CD4-positive, alpha-beta memory T cell (primary cell): ENCODE measurements at regions not wholly inside any gene's neighbourhood (a gene's known extent, or its start where the extent isn't known, plus 50 kb on each side); places are given as distances from the start of the nearest gene placed in this dataset.
A peak's percentile ranks its signal among the peaks of the same experiment; 100 is the strongest.

Experiments used
- CTCF ChIA-PET: fragments of 350-600 bp; sonication (Branson Sonifier 250); formaldehyde crosslinking; loops from one replicate; lab custom pipeline; 2021; ENCODE audit warnings: inconsistent platforms; ENCODE audit not compliant: partially characterized antibody; lab: Charles Lee
- POLR2A ChIA-PET: fragments of 350-600 bp; sonication (Branson Sonifier 250); formaldehyde crosslinking; loops from one replicate; lab custom pipeline; 2021; ENCODE audit not compliant: partially characterized antibody; lab: Charles Lee
- DNase-seq, 5 donors: peaks; one replicate each; pipeline versions ENCODE4 v3.0.0 to v3.0.0-alpha.2; 2020 to 2022; ENCODE audit warnings: mixed read lengths in 1 of 5
- H3K27ac ChIP-seq: one replicate; pipeline ENCODE4 v1.7.0; 2013; ENCODE audit warnings: low read depth, low read length
- H3K27me3 ChIP-seq: 2 replicates; pipeline ENCODE4 v1.7.0; 2013; ENCODE audit warnings: mild to moderate bottlenecking, low read length, moderate library complexity; ENCODE audit not compliant: insufficient read depth
- H3K36me3 ChIP-seq: 2 replicates; pipeline ENCODE4 v1.7.0; 2013; ENCODE audit warnings: mild to moderate bottlenecking, low read length, moderate library complexity; ENCODE audit not compliant: insufficient read depth
- H3K4me1 ChIP-seq: 2 replicates; pipeline ENCODE4 v1.7.0; 2013; ENCODE audit warnings: mild to moderate bottlenecking, low read length, moderate library complexity; ENCODE audit not compliant: insufficient read depth
- H3K4me3 ChIP-seq, 2 donors: one replicate each; pipeline ENCODE4 v1.7.0; 2013; ENCODE audit warnings: low read length in 2 of 2, mild to moderate bottlenecking in 1 of 2
- H3K9me3 ChIP-seq, 2 donors: one replicate each; pipeline ENCODE4 v1.7.0; 2013; ENCODE audit warnings: low read length in 2 of 2, control low read depth in 1 of 2; ENCODE audit not compliant: control insufficient read depth in 1 of 2
- H3K27ac Mint-ChIP-seq, 7 donors: one replicate each; pipeline ENCODE4 v1.8.0; 2020 to 2021; ENCODE audit warnings: mixed read lengths in 7 of 7, mild to moderate bottlenecking in 6 of 7, inconsistent platforms in 3 of 7, moderate library complexity in 3 of 7
- H3K27me3 Mint-ChIP-seq, 2 donors: one replicate each; pipeline ENCODE4 v1.8.0; 2020 to 2021; ENCODE audit warnings: mixed read lengths in 2 of 2
- H3K36me3 Mint-ChIP-seq, 2 donors: one replicate each; pipeline ENCODE4 v1.8.0; 2020 to 2021; ENCODE audit warnings: mixed read lengths in 2 of 2, inconsistent platforms in 1 of 2, mild to moderate bottlenecking in 1 of 2
- H3K4me1 Mint-ChIP-seq, 4 donors: one replicate each; pipeline ENCODE4 v1.8.0; 2020 to 2021; ENCODE audit warnings: mixed read lengths in 4 of 4, mild to moderate bottlenecking in 1 of 4
- H3K4me3 Mint-ChIP-seq, 8 donors: one replicate each; pipeline ENCODE4 v1.8.0; 2020 to 2021; ENCODE audit warnings: mixed read lengths in 8 of 8, mild to moderate bottlenecking in 7 of 8, moderate library complexity in 6 of 8, inconsistent platforms in 3 of 8
- H3K9me3 Mint-ChIP-seq, 8 donors: one replicate each; pipeline ENCODE4 v1.8.0; 2020 to 2021; ENCODE audit warnings: mixed read lengths in 8 of 8, mild to moderate bottlenecking in 5 of 8, inconsistent platforms in 3 of 8, moderate library complexity in 1 of 8
- intact Hi-C: fragments of 100-400 bp; cut with micrococcal nuclease; formaldehyde crosslinking; loops from one replicate; pipeline ENCODE4 v1.15.1; 2023

- Histone ChIP-seq H3K36me3 (no peaks in the 10 kb centered on the region), H3K27ac (no peak overlapping the region), H3K4me3 (no peak overlapping the region), H3K9me3 (no peaks in the 10 kb centered on the region), H3K27me3 (no peaks in the 10 kb centered on the region), H3K4me1 (peaks cover 7% of the 10 kb centered on the region)
- Mint-ChIP-seq H3K36me3 (peaks cover 3 to 18% of the 10 kb centered on the region in 2 donors), H3K27ac (peak overlapping the region in 1 of 7 donors; percentile 16), H3K27me3 (no peaks in the 10 kb centered on the region), H3K4me1 (peaks cover 11 to 15% (median 13%) of the 10 kb centered on the region in 4 donors), H3K4me3 (no peak overlapping the region), H3K9me3 (peaks cover 2 to 37% (median 23%) of the 10 kb centered on the region in 8 donors)
- POLR2A ChIA-PET: no interaction called here
- intact Hi-C loops: no loop called here
- no peak for DNase-seq
- CTCF ChIA-PET: no interaction called here
These were observed 217.0 kb downstream of the BCL11B start for GRCh38 chr14:99055019-99055418.

- intact Hi-C loops: no loop called here
- Histone ChIP-seq H3K27me3 (no peaks in the 10 kb centered on the region), H3K4me1 (peaks cover 7% of the 10 kb centered on the region), H3K27ac (no peak overlapping the region), H3K9me3 (no peaks in the 10 kb centered on the region), H3K36me3 (no peaks in the 10 kb centered on the region), H3K4me3 (no peak overlapping the region)
- Mint-ChIP-seq H3K4me1 (peaks cover 8 to 14% (median 11%) of the 10 kb centered on the region in 4 donors), H3K36me3 (peaks cover 3 to 18% of the 10 kb centered on the region in 2 donors), H3K4me3 (peak overlapping the region in 4 of 8 donors; percentile 16 to 29 (median 17)), H3K27me3 (no peaks in the 10 kb centered on the region), H3K27ac (peak overlapping the region in 6 of 7 donors; percentile 17 to 76 (median 48)), H3K9me3 (peaks cover 0 to 30% (median 20%) of the 10 kb centered on the region in 8 donors)
- ChIA-PET CTCF (no interaction called here), POLR2A (no interaction called here)
- peak; percentile 26 to 49 (median 44) for DNase-seq
These were observed 216.2 kb downstream of the BCL11B start for GRCh38 chr14:99055816-99056215.

- Histone ChIP-seq H3K9me3 (no peaks in the 10 kb centered on the region), H3K4me1 (peaks cover 7% of the 10 kb centered on the region), H3K27ac (no peak overlapping the region), H3K36me3 (no peaks in the 10 kb centered on the region), H3K27me3 (no peaks in the 10 kb centered on the region), H3K4me3 (no peak overlapping the region)
- Mint-ChIP-seq H3K4me3 (no peak overlapping the region), H3K36me3 (peaks cover 1 to 9% of the 10 kb centered on the region in 2 donors), H3K9me3 (peaks cover 0 to 14% (median 8%) of the 10 kb centered on the region in 8 donors), H3K4me1 (peaks cover 8 to 14% (median 11%) of the 10 kb centered on the region in 4 donors), H3K27me3 (no peaks in the 10 kb centered on the region), H3K27ac (no peak overlapping the region)
- CTCF ChIA-PET: no interaction called here
- intact Hi-C loops: no loop called here
- DNase-seq: no peak
- POLR2A ChIA-PET: no interaction called here
These were observed 214.4 kb downstream of the BCL11B start for GRCh38 chr14:99057576-99058083.

- intact Hi-C loops: no loop called here
- CTCF ChIA-PET: no interaction called here
- DNase-seq: no peak
- POLR2A ChIA-PET: interaction anchor here (0.8 kb wide), 1 partner anchor 1234 kb away, joined by 3 read pairs; no protein-coding TSS in a partner anchor
- Histone ChIP-seq H3K9me3 (no peaks in the 10 kb centered on the region), H3K4me1 (peaks cover 7% of the 10 kb centered on the region), H3K36me3 (no peaks in the 10 kb centered on the region), H3K4me3 (no peak overlapping the region), H3K27me3 (no peaks in the 10 kb centered on the region), H3K27ac (no peak overlapping the region)
- H3K36me3 Mint-ChIP-seq: peaks cover 1 to 3% of the 10 kb centered on the region in 2 donors
- H3K9me3 Mint-ChIP-seq: peaks cover 0 to 7% (median 4%) of the 10 kb centered on the region in 8 donors
- no peak overlapping the region for H3K4me3 Mint-ChIP-seq
- peaks cover 8 to 14% (median 11%) of the 10 kb centered on the region in 4 donors for H3K4me1 Mint-ChIP-seq
- no peaks in the 10 kb centered on the region for H3K27me3 Mint-ChIP-seq
- peak overlapping the region in 1 of 7 donors; percentile 43 for H3K27ac Mint-ChIP-seq
These were observed 213.5 kb downstream of the BCL11B start for GRCh38 chr14:99058542-99058941.

- H3K4me1 ChIP-seq: no peaks in the 10 kb centered on the region
- ChIA-PET CTCF (no interaction called here), POLR2A (interaction anchor here (0.6 kb wide), 1 partner anchor 8 kb away, joined by 3 read pairs; no protein-coding TSS in a partner anchor)
- DNase-seq: no peak
- intact Hi-C loops: no loop called here
- H3K9me3 ChIP-seq: no peaks in the 10 kb centered on the region
- Mint-ChIP-seq H3K4me1 (peaks cover 0 to 6% (median 0%) of the 10 kb centered on the region in 4 donors), H3K4me3 (peak overlapping the region in 1 of 8 donors; percentile 38), H3K27ac (no peak overlapping the region), H3K27me3 (no peaks in the 10 kb centered on the region), H3K9me3 (no peaks in the 10 kb centered on the region), H3K36me3 (no peaks in the 10 kb centered on the region)
- H3K4me3 ChIP-seq: no peak overlapping the region
- no peaks in the 10 kb centered on the region for H3K36me3 ChIP-seq
- no peak overlapping the region for H3K27ac ChIP-seq
- H3K27me3 ChIP-seq: no peaks in the 10 kb centered on the region
These were observed 209.8 kb downstream of the BCL11B start for GRCh38 chr14:99062216-99062615.

GRCh38 chr14:99062772-99063418, 209.1 kb downstream of the BCL11B start:
- ChIA-PET POLR2A (no interaction called here), CTCF (no interaction called here)
- no peaks in the 10 kb centered on the region for H3K27me3 ChIP-seq
- Mint-ChIP-seq H3K36me3 (no peaks in the 10 kb centered on the region), H3K4me3 (no peak overlapping the region), H3K27ac (no peak overlapping the region), H3K4me1 (peaks cover 0 to 6% (median 0%) of the 10 kb centered on the region in 4 donors), H3K27me3 (no peaks in the 10 kb centered on the region), H3K9me3 (no peaks in the 10 kb centered on the region)
- intact Hi-C loops: no loop called here
- H3K4me1 ChIP-seq: no peaks in the 10 kb centered on the region
- H3K27ac ChIP-seq: no peak overlapping the region
- H3K36me3 ChIP-seq: no peaks in the 10 kb centered on the region
- no peak overlapping the region for H3K4me3 ChIP-seq
- no peaks in the 10 kb centered on the region for H3K9me3 ChIP-seq
- no peak for DNase-seq

- Histone ChIP-seq H3K27me3 (no peaks in the 10 kb centered on the region), H3K4me3 (no peak overlapping the region), H3K4me1 (no peaks in the 10 kb centered on the region), H3K27ac (no peak overlapping the region), H3K9me3 (no peaks in the 10 kb centered on the region), H3K36me3 (no peaks in the 10 kb centered on the region)
- Mint-ChIP-seq H3K4me1 (peaks cover 0 to 6% (median 0%) of the 10 kb centered on the region in 4 donors), H3K9me3 (no peaks in the 10 kb centered on the region), H3K27ac (no peak overlapping the region), H3K27me3 (no peaks in the 10 kb centered on the region), H3K36me3 (no peaks in the 10 kb centered on the region), H3K4me3 (no peak overlapping the region)
- ChIA-PET POLR2A (no interaction called here), CTCF (no interaction called here)
- intact Hi-C loops: no loop called here
- no peak for DNase-seq
These were observed 208.3 kb downstream of the BCL11B start for GRCh38 chr14:99063620-99064225.
